Kidney glomerular epithelial cell (primary cell): ENCODE measurements at regions not wholly inside any gene's neighbourhood (a gene's known extent, or its start where the extent isn't known, plus 50 kb on each side); places are given as distances from the start of the nearest gene placed in this dataset.

Experiments
- DNase-seq: peaks from one replicate; lab custom pipeline; 2025; lab: John Stamatoyannopoulos, UW

GRCh38 chr1:168871531-168871930 is 142.5 kb upstream of the DPT start:
- no peak for DNase-seq

- DNase-seq, result no peak
These were observed 146.8 kb upstream of the DPT start for GRCh38 chr1:168875831-168876230.

- no peak for DNase-seq
These were observed 147.8 kb upstream of the DPT start for GRCh38 chr1:168876830-168877229.

DNA sequence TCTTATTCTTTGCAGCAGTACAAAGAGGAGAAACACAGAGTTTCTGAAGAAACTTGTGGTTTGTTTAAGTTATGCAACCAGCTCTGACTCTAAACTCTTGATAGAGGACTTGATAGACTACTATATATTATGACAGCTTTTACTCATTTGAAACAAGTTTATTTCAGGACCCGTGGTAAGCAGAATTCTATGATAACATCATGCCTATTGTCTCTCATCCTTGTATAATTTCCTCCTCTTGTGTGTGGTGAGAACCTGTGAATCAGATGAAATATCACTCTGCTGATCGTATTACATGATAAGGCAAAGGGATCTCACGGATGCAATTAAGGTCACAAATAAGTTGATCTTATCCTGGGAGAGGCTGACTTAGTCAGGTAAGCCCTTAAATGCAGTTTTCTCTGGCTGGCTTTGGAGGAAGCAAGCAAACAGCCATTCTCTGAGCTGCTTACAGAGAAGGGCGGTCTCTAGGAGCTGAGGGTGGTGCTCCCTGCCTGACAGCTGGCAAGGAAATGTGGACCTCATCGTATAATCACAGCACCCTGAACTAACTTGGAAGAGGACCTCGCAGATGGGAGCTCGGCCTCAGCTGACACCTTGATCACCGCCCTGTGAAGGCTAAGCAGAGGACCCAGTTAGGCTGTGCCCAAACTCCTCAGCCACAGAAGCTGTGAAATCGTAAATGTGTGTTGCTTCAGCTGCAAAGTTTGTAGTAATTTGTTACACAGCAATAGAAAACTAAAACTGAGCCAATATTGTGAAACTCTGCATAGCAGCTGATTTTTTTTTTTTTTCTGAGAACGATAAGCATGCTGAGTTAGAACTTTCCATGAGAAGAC is 151.1 kb upstream of the DPT start:
- no peak for DNase-seq

DNA sequence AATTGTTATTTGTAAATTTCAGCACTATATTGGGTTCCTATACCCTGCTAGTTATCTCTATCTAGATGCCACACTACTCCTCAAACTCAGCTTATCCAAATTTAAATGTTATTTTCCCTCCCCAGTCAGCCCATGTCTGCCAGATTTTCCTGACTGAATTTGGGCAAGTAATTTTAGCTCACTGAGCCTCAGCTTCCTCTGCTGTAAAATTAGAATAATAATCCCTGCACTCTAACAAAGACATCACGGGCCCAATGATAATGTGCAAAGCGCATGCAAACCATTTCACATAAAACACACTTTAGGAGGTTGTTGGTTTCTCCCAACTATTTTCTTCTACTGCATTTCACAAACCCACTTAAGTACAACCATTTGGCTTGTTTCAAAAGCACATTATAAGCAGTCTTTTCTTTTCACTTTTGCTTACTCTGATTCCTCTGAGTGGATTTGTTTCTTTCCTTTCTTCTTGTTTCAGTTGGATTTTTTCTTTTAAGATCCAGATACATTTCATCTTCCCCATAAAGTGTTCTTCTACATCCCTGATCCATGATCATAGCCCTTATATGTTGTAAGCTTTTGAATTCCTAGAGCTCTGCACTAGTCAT is 152.8 kb upstream of the DPT start:
- DNase-seq, result no peak

- DNase-seq, result no peak
These were observed 158.4 kb upstream of the DPT start for GRCh38 chr1:168887381-168887780.

- no peak for DNase-seq
These were observed 159.4 kb upstream of the DPT start for GRCh38 chr1:168888418-168888817.

DNA sequence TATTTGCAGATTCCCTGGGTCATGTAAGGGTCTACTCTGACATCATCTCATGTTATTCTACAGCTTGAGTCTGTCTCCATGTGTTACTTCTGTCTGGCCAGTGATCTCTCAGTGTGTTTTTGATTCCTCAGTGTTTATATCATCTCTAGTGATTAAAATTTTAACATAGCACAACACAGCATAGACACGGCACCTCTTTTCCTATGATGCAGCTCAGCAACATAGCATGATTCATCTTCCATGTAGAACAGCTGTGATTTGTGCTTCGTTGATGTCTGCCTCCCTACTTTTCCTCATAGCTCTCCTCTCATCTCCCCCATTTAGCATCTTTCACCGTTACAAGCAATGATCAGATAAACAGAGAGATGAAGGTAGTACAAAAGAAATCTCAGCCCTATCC is 163.9 kb upstream of the DPT start:
- DNase-seq, result no peak

DNA sequence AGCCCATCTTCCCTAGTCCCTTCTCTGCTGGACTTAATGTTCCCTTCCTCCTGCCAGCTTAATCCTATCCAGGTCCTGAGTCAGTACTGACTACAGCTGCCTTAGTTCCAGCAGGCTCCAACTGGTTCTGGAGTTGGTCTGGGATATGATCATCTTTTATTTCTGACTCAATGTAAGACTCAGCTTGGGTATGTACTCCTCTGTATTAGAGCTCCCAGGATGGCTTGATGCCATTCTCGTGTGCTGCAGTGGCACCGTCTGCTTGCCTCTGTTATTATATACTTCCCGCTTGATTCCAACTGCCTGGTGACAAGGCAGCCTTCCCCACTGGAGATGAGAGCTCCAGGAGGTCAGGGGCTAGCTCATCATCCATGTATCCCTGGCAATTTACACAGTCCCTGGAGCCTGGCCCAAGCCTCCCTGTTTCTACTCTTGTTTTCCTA is 164.4 kb upstream of the DPT start:
- no peak for DNase-seq

GRCh38 chr1:168894397-168894903 is 165.4 kb upstream of the DPT start:
- no peak for DNase-seq

DNA sequence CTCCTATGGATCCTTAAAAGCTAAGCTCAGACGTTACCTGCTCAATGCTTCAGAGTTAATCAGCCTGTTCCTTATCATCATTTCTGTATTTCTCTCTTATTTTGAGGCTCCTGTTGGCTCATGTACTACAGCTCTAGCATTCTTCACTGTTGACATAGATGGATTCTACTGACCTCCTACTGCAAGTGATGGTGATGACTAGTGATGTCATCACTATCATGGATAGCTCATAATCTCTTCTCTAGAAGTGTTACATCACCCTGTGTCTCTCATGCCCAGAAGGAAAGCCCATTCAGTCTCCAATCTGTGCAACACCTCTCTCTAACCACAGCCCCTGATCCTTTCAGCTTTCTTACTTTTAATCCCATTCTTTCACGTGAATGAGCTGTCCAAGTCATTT is 168.2 kb upstream of the DPT start:
- no peak for DNase-seq

DNA sequence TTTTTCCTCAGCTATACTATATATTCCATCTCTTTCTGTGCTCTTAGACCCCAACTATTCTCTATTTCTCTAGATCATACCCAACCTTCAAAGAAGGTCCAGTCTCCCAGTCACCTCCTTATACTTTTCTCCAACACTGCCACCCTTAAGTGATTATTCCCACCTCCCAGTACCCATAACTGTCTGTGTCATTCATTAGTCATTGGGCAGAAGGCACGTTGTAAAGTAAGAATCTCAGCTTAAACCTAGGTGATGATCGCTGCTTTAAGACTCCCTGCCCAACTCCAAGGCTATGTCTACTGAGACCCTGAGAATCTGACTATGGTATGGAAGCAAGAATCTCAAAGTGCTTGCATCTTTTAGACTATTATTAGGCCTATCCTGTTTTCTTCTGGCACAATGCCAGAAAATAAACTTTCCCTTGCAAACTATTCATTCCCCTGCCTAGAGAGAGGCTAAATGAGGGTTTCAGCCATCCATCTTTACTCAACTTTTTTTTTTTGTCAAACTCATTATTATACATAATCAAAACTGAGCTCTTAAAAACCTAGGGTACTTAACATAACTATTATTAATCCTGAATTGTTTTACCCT is 174.3 kb upstream of the DPT start:
- no peak for DNase-seq

DNA sequence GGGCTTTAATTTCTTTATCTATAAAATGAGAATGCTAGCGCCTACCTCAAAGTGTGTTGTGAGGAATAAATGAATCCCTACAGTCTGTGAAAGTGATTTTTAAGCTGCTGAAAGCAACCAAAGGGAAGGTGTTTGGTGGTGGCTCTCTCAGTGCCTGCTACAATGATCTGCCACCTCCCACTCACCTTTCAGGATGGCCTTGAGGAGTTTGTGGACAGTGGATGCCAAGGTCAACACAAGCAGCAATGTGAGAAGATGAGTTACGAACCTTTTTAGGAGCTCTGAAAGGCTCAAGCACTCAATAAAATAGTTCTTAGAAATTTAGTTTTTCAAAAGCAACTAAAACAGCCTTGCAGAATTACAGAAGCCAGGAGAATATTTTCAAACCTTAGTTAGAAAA is 176.6 kb upstream of the DPT start:
- DNase-seq, result no peak

DNA sequence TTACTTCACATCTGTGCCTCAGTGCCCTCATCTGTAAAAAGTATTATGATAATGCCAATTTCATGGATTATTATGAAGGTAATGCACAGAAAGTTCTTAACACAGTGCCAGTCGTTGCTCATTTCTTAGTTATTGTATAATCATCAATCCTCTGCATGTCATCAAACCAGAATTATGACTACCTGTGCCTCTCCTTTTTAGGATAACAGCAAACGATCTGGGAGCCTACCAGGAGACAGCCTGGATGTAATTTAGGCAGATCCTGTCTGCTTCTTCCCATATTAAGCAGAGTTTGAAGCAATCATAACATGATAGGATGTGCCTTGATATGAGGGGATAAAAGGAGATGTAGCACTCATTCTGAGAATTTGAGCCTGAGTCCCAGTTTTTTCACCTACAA is 177.4 kb upstream of the DPT start:
- DNase-seq, result no peak

- no peak for DNase-seq
These were observed 178.0 kb upstream of the DPT start for GRCh38 chr1:168907053-168907452.

- DNase-seq, result no peak
These were observed 178.9 kb upstream of the DPT start for GRCh38 chr1:168907786-168908348.

DNA sequence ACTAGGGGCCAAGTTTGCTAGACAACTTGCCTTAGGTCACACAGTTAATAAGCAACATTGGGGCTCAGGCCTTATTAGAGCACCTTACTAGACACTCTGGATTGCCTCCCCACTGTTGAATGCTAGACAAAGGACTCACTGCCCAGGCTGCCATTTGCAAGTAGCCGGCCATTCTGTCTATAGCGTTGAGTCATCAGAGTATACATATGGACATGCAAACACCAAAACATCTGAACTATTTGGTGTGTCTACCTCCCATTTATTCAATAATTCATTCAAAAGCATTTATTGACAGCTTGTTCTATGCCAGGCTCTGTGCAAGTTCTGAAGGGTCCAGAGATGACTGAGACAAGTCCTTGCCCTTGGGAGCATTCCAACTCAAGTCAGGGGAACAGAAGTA is 181.4 kb upstream of the DPT start:
- DNase-seq, result no peak

GRCh38 chr1:168911370-168911769 is 182.4 kb upstream of the DPT start:
- DNase-seq, result no peak

GRCh38 chr1:168913711-168914463 is 184.9 kb upstream of the DPT start:
- DNase-seq, result no peak

- no peak for DNase-seq
These were observed 188.3 kb upstream of the DPT start for GRCh38 chr1:168917309-168917708.

DNA sequence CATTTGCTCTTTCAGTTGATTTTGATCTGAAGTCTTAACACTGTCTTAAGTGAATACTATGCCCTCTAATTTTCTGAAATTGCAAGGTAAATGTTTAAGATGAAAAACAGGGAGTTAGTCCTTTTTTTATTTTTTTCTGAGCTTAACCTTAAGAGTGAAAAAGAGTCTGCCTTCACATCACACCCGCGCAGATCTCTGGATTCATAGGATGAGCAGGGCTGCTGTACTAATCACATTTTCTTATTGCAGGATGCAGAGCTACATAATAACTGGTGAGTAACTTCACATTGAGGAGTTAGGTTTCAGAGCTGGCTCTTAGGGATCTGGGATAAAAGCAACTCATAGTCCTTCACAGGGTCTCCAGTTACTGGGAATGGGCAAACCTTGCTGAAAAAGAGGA is 188.7 kb upstream of the ATP1B1 start:
- DNase-seq, result no peak
